ENCODE measurements at regions not wholly inside any gene's neighbourhood (a gene's known extent, or its start where the extent isn't known, plus 50 kb on each side); places are given as distances from the start of the nearest gene placed in this dataset.
"Not testable (repeated sequence)": the region's sequence is repeated elsewhere in the genome, so short reads cannot be mapped to it uniquely, and the experiment has no call there.

GRCh38 chr4:12472087-12472486 lies 1012.1 kb downstream of the RAB28 start:
- Mint-ChIP-seq H3K4me1 (ENCODE audit: low read depth) (no peaks in the 10 kb centered on the region), H3K9me3 (peaks cover 8% of the 10 kb centered on the region), H3K27ac (no peak overlapping the region), H3K27me3 (no peaks in the 10 kb centered on the region), H3K4me3 (no peak overlapping the region), H3K36me3 (ENCODE audit: low read depth) (no peaks in the 10 kb centered on the region)

DNA sequence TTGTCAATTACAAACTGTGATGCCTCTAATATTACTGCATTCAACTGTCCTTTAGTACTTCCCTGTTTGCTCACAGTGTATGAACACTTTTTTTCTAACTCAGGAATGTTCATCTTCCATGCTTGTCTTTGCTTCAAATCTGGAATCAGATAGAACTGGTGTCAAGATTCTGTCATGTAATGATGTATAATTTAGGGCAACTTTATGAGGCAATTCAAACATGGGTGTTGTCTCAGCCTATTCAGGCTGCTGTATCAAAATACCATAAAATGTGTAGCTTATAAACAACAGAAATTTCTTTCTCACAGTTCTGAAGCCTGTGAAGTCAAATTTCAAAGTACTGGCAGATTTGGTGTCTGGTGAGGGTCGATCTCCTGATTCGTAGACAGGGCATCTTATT lies 1012.9 kb downstream of the RAB28 start:
- H3K36me3 Mint-ChIP-seq (ENCODE audit: low read depth) = no peaks in the 10 kb centered on the region
- no peaks in the 10 kb centered on the region for H3K27me3 Mint-ChIP-seq
- H3K9me3 Mint-ChIP-seq = peaks cover 8% of the 10 kb centered on the region
- no peak overlapping the region for H3K27ac Mint-ChIP-seq
- H3K4me1 Mint-ChIP-seq (ENCODE audit: low read depth) = no peaks in the 10 kb centered on the region
- no peak overlapping the region for H3K4me3 Mint-ChIP-seq

- H3K27me3 Mint-ChIP-seq; H3K4me3 Mint-ChIP-seq; H3K27ac Mint-ChIP-seq; H3K4me1 Mint-ChIP-seq (ENCODE audit: low read depth); H3K36me3 Mint-ChIP-seq (ENCODE audit: low read depth): not testable (repeated sequence)
- peaks cover 13% of the 10 kb centered on the region for H3K9me3 Mint-ChIP-seq
Measured at GRCh38 chr4:12461576-12461975, 1022.6 kb downstream of the RAB28 start.

DNA sequence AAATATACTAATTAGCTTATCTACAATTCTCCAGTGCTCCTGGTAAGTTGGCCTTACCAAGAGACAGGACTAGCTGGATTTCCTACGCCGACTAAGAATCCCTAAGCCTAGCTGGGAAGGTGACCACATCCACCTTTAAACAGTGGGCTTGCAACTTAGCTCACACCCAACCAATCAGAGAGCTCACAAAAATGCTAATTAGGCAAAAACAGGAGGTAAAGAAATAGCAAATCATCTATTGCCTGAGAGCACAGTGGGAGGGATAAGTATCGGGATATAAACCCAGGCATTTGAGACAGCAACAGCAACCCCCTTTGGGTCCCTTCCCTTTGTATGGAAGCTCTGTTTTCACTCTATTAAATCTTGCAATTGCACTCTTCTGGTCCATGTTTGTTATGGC lies 1025.0 kb downstream of the RAB28 start:
- Mint-ChIP-seq H3K4me1 (ENCODE audit: low read depth) (no peaks in the 10 kb centered on the region), H3K4me3 (no peak overlapping the region), H3K27ac (no peak overlapping the region), H3K27me3 (no peaks in the 10 kb centered on the region), H3K9me3 (peaks cover 10% of the 10 kb centered on the region), H3K36me3 (ENCODE audit: low read depth) (no peaks in the 10 kb centered on the region)

GRCh38 chr4:12458621-12459020 lies 1025.5 kb downstream of the RAB28 start:
- Mint-ChIP-seq H3K36me3 (ENCODE audit: low read depth) (no peaks in the 10 kb centered on the region), H3K4me1 (ENCODE audit: low read depth) (no peaks in the 10 kb centered on the region), H3K4me3 (no peak overlapping the region), H3K27ac (no peak overlapping the region), H3K9me3 (peaks cover 10% of the 10 kb centered on the region), H3K27me3 (no peaks in the 10 kb centered on the region)

GRCh38 chr4:12452291-12452690 lies 1023.6 kb upstream of the HS3ST1 start:
- no peaks in the 10 kb centered on the region for H3K27me3 Mint-ChIP-seq
- no peaks in the 10 kb centered on the region for H3K4me1 Mint-ChIP-seq (ENCODE audit: low read depth)
- no peak overlapping the region for H3K27ac Mint-ChIP-seq
- no peaks in the 10 kb centered on the region for H3K36me3 Mint-ChIP-seq (ENCODE audit: low read depth)
- peaks cover 26% of the 10 kb centered on the region for H3K9me3 Mint-ChIP-seq
- no peak overlapping the region for H3K4me3 Mint-ChIP-seq

DNA sequence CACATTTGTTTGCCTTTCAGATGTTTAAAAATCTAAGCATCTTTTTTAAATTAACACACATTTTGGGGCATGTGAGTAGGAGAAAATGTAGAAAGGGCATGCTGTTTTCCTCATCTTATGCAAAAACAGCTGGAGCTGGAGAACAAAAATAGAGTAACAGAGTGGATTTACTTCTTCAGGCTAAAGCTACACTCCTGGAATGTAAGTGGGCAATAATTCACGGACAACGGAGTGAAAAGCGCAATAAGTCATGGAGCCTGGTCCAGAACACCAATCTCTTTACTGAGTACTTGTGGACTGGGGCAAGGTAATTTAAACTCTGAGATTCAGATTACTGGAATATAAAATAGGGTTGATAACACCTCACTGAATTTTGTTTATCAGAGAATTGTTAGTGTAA lies 1018.8 kb upstream of the HS3ST1 start:
- no peaks in the 10 kb centered on the region for H3K27me3 Mint-ChIP-seq
- no peak overlapping the region for H3K27ac Mint-ChIP-seq
- H3K4me3 Mint-ChIP-seq = no peak overlapping the region
- H3K4me1 Mint-ChIP-seq (ENCODE audit: low read depth) = no peaks in the 10 kb centered on the region
- H3K9me3 Mint-ChIP-seq = peaks cover 26% of the 10 kb centered on the region
- no peaks in the 10 kb centered on the region for H3K36me3 Mint-ChIP-seq (ENCODE audit: low read depth)

- Mint-ChIP-seq H3K27me3 (no peaks in the 10 kb centered on the region), H3K4me3 (no peak overlapping the region), H3K27ac (no peak overlapping the region), H3K9me3 (peaks cover 23% of the 10 kb centered on the region), H3K36me3 (ENCODE audit: low read depth) (no peaks in the 10 kb centered on the region), H3K4me1 (ENCODE audit: low read depth) (no peaks in the 10 kb centered on the region)
Measured at GRCh38 chr4:12446657-12447185, 1018.0 kb upstream of the HS3ST1 start.

GRCh38 chr4:12446256-12446655 lies 1017.6 kb upstream of the HS3ST1 start:
- Mint-ChIP-seq H3K36me3 (ENCODE audit: low read depth) (no peaks in the 10 kb centered on the region), H3K4me1 (ENCODE audit: low read depth) (no peaks in the 10 kb centered on the region), H3K9me3 (peaks cover 19% of the 10 kb centered on the region), H3K27me3 (no peaks in the 10 kb centered on the region), H3K4me3 (no peak overlapping the region), H3K27ac (no peak overlapping the region)

DNA sequence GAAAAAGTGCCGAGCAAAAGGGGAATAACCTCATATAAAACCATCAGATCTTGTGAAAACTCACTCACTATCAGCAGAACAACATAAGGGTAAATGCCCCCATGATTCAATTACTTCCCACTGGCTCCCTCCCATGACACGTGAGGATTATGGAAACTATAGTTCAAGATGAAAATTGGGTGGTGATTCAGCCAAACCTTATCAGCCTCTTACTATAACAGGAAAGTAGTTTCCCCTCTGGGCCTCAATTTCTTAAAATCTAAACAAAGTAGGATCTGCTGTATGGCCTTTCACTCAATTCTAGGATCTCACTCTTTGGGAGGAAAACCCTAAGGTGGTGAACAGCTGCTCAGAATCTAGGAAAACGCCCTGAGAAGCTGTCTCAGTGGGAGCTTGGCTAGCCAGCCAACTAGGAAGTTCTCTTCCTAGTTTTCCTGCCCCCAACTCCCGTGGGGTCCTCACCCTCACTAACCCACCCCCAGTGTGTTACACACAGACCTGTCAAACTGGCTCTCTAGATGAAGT lies 1017.1 kb upstream of the HS3ST1 start:
- H3K27me3 Mint-ChIP-seq = no peaks in the 10 kb centered on the region
- peaks cover 16% of the 10 kb centered on the region for H3K9me3 Mint-ChIP-seq
- H3K4me3 Mint-ChIP-seq = no peak overlapping the region
- no peak overlapping the region for H3K27ac Mint-ChIP-seq
- H3K4me1 Mint-ChIP-seq (ENCODE audit: low read depth) = no peaks in the 10 kb centered on the region
- no peaks in the 10 kb centered on the region for H3K36me3 Mint-ChIP-seq (ENCODE audit: low read depth)

DNA sequence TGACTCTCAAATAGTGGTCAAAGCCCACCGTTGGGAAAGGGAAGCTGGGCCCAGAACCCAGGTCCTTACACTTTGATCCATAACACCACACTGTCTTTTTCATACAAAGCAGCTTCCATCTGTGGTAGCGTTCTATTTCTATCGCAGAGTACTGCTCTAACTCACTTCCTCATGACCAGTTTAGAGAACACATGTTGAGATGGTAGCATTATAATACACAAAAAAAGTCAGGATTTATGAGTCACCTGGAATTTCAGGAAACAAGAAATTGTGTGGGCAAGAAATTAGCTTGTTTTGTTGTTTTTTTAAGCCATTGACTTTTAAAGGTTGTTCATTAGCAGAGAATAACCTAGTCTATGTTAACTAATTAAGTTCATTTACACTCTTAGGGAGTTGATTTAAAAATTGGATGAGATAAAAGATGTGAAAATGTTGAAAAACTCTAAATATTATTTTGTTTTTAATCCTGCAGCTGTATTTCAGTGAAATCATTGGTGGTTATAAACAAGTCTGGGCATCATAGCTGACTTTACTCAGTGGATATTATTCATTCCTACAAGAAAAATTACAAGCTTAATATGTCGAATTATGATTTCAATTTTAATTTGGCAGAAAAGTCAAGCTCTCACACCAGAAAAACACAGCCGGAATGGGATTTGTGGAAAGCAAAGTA lies 1011.1 kb upstream of the HS3ST1 start:
- Mint-ChIP-seq H3K9me3 (no peaks in the 10 kb centered on the region), H3K4me1 (ENCODE audit: low read depth) (no peaks in the 10 kb centered on the region), H3K36me3 (ENCODE audit: low read depth) (no peaks in the 10 kb centered on the region), H3K4me3 (no peak overlapping the region), H3K27me3 (no peaks in the 10 kb centered on the region), H3K27ac (no peak overlapping the region)

- H3K4me3 Mint-ChIP-seq; H3K36me3 Mint-ChIP-seq (ENCODE audit: low read depth); H3K4me1 Mint-ChIP-seq (ENCODE audit: low read depth); H3K27ac Mint-ChIP-seq; H3K27me3 Mint-ChIP-seq; H3K9me3 Mint-ChIP-seq: not testable (repeated sequence)
Measured at GRCh38 chr4:12431259-12431658, 1002.6 kb upstream of the HS3ST1 start.

GRCh38 chr4:12421364-12421763 lies 992.7 kb upstream of the HS3ST1 start:
- H3K4me1 Mint-ChIP-seq (ENCODE audit: low read depth) = no peaks in the 10 kb centered on the region
- no peak overlapping the region for H3K27ac Mint-ChIP-seq
- H3K36me3 Mint-ChIP-seq (ENCODE audit: low read depth) = no peaks in the 10 kb centered on the region
- peaks cover 3% of the 10 kb centered on the region for H3K9me3 Mint-ChIP-seq
- no peak overlapping the region for H3K4me3 Mint-ChIP-seq
- no peaks in the 10 kb centered on the region for H3K27me3 Mint-ChIP-seq

DNA sequence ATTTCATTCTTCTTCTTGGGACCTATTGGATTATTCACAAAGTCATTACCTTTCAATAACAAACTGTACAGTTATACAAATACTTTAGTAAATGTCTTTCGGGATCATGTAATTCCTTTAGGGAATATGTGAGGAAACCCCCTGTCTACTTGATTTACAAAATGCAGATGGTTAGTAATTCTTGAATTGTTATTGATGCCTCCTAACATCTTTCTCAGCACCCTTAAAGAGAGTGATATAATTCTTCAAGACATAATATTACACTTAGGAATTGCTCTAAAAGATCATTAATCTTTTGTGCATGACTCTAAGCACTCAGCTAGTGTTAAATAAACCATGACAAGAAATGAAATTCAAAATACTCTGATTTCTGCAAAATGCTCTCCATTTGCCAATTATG lies 988.1 kb upstream of the HS3ST1 start:
- Mint-ChIP-seq H3K4me3 (no peak overlapping the region), H3K9me3 (peaks cover 3% of the 10 kb centered on the region), H3K27me3 (no peaks in the 10 kb centered on the region), H3K4me1 (ENCODE audit: low read depth) (no peaks in the 10 kb centered on the region), H3K27ac (no peak overlapping the region), H3K36me3 (ENCODE audit: low read depth) (no peaks in the 10 kb centered on the region)

- Mint-ChIP-seq H3K27me3 (no peaks in the 10 kb centered on the region), H3K4me3 (no peak overlapping the region), H3K36me3 (ENCODE audit: low read depth) (no peaks in the 10 kb centered on the region), H3K9me3 (peaks cover 7% of the 10 kb centered on the region), H3K27ac (no peak overlapping the region), H3K4me1 (ENCODE audit: low read depth) (no peaks in the 10 kb centered on the region)
Measured at GRCh38 chr4:12414181-12414812, 985.6 kb upstream of the HS3ST1 start.

DNA sequence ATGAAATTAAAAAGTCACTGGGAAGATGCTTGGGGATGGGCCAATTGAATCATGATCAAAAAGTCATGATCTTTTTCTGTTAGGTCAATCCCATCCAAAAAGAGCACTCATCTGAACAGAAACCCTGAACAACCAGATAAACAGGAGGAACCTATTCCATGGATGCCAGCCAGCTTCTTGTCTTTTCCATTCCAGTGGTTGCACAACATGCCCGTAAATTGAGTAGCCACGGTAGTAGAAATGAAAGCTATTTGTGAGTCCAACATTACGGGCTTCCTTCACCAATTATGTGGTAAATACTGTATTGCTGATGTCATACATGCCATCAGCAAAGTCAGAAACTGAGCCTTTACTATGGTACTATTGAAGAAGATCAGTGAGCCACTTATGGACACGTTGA lies 982.4 kb upstream of the HS3ST1 start:
- peaks cover 12% of the 10 kb centered on the region for H3K9me3 Mint-ChIP-seq
- no peaks in the 10 kb centered on the region for H3K27me3 Mint-ChIP-seq
- H3K4me1 Mint-ChIP-seq (ENCODE audit: low read depth) = no peaks in the 10 kb centered on the region
- H3K36me3 Mint-ChIP-seq (ENCODE audit: low read depth) = no peaks in the 10 kb centered on the region
- H3K27ac Mint-ChIP-seq = no peak overlapping the region
- H3K4me3 Mint-ChIP-seq = no peak overlapping the region

Data from stimulated activated naive CD8-positive, alpha-beta T cell treated with anti-CD3 and anti-CD28 coated beads, Interleukin-15, Interleukin-2, amounts not matched to agents 100 ng/mL and 50 ng/mL, for 24 hours (primary cell).